ENCODE measurements at regions not wholly inside any gene's neighbourhood (a gene's known extent, or its start where the extent isn't known, plus 50 kb on each side); places are given as distances from the start of the nearest gene placed in this dataset.

- WGBS, 3 donors: 89 to 94% (median 92%) methylated on average over 7 of the region's 7 CpGs
- Histone ChIP-seq H3K4me1 (ENCODE audit: insufficient read depth) (peaks cover 12% of the 10 kb centered on the region), H3K9me3 (no peaks in the 10 kb centered on the region), H3K27ac (no peak overlapping the region), H3K4me3 (no peak overlapping the region), H3K27me3 (no peaks in the 10 kb centered on the region), H3K36me3 (no peaks in the 10 kb centered on the region)
- TF ChIP-seq CTCF (IDR thresholded peaks at IDR 0.05) (no peak), POLR2A (IDR thresholded peaks at IDR 0.05) (no peak), EP300 (IDR thresholded peaks at IDR 0.05) (no peak)
- no peak for DNase-seq
- intact Hi-C loops (cut with DNase I): no loop called here
Measured at GRCh38 chr2:120591572-120591971, 144.1 kb upstream of the GLI2 start.

GRCh38 chr2:120592084-120592483, 143.6 kb upstream of the GLI2 start:
- no peaks in the 10 kb centered on the region for H3K27me3 ChIP-seq
- TF ChIP-seq EP300 (IDR thresholded peaks at IDR 0.05): no peak
- no peak for TF ChIP-seq CTCF (IDR thresholded peaks at IDR 0.05)
- no peak for TF ChIP-seq POLR2A (IDR thresholded peaks at IDR 0.05)
- peaks cover 10% of the 10 kb centered on the region for H3K4me1 ChIP-seq (ENCODE audit: insufficient read depth)
- no peaks in the 10 kb centered on the region for H3K9me3 ChIP-seq
- intact Hi-C loops (cut with DNase I): no loop called here
- H3K27ac ChIP-seq: no peak overlapping the region
- no peaks in the 10 kb centered on the region for H3K36me3 ChIP-seq
- no peak for DNase-seq
- H3K4me3 ChIP-seq: no peak overlapping the region
- 83 to 95% (median 85%) methylated on average over 10 of the region's 10 CpGs for WGBS, 3 donors

- H3K4me3 ChIP-seq: no peak overlapping the region
- intact Hi-C loops (cut with DNase I): no loop called here
- DNase-seq: no peak
- no peaks in the 10 kb centered on the region for H3K9me3 ChIP-seq
- no peak for TF ChIP-seq CTCF (IDR thresholded peaks at IDR 0.05)
- no peak for TF ChIP-seq EP300 (IDR thresholded peaks at IDR 0.05)
- TF ChIP-seq POLR2A (IDR thresholded peaks at IDR 0.05): no peak
- peaks cover 10% of the 10 kb centered on the region for H3K4me1 ChIP-seq (ENCODE audit: insufficient read depth)
- 95 to 97% (median 95%) methylated on average over 9 of the region's 9 CpGs for WGBS, 3 donors
- no peaks in the 10 kb centered on the region for H3K27me3 ChIP-seq
- no peaks in the 10 kb centered on the region for H3K36me3 ChIP-seq
- H3K27ac ChIP-seq: no peak overlapping the region
Measured at GRCh38 chr2:120593921-120594686, 141.6 kb upstream of the GLI2 start.

DNA sequence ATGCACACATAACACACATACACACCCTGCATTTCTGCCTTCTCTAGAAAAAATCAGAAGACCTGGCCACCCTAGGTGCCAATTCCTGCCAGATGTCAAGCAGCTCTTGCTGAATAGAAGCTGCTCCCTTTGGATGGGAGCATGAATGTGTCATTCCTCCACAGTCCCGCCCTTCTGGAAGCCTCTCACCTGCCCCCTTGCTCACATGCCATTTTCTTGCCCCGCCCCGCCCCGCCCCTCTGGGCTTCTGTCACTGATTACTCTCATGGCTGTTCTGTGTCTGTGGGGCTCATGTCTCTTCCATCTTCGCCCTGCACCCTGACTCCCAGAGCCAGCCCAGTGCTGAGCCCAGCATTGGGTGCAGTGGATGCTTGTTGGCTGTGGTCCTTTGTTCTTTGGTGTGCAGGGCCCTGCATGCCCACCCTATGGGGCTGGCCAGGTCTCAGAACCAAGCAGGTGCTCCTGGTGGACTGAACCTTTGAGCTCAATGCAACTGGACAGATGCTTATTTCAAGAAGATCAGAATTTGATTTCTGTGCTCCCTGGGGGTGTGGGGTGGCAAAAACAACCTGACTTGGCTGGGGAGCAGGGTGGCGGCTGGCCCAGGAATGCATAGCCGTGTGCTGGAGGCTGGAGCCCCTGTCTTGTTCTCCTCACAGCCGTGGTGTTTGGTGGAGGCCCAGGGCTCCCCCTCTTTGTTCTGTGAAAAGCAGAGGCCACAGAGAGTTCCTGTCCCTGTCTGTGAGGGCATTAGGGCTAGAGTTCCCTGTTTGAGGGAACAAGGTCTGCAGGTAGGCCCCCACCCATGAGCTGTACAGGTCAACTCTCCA, 140.6 kb upstream of the GLI2 start:
- intact Hi-C loops (cut with DNase I): no loop called here
- H3K4me3 ChIP-seq: no peak overlapping the region
- H3K27me3 ChIP-seq: no peaks in the 10 kb centered on the region
- DNase-seq: no peak
- no peak overlapping the region for H3K27ac ChIP-seq
- WGBS, 3 donors: 90 to 92% (median 91%) methylated on average over 8 of the region's 8 CpGs
- no peaks in the 10 kb centered on the region for H3K9me3 ChIP-seq
- peaks cover 10% of the 10 kb centered on the region for H3K4me1 ChIP-seq (ENCODE audit: insufficient read depth)
- no peak for TF ChIP-seq POLR2A (IDR thresholded peaks at IDR 0.05)
- H3K36me3 ChIP-seq: no peaks in the 10 kb centered on the region

DNA sequence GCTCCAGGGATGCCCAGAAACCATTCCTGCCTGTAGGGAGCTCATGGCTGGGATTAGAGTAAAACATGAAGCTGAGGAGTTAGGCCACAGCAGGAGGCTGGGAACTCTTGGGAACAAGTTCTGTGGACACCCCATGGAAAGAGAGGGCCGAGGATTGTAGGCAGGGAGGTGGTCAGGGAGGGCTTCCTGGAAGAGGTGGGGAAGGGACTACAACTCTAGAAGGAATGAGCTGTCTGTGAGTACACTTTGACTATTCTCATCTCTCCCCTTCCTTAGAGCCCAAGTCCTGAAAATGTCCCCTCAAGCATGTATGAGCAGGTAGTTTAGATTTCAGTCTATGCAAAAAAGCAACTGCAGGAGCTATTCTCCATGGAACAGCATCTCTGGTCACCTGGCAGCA, 139.9 kb upstream of the GLI2 start:
- no peak for DNase-seq
- 89 to 93% (median 92%) methylated on average over 1 of the region's 1 CpG for WGBS, 3 donors

More for the DNA sequence above, 139.9 kb upstream of the GLI2 start:
- no peak overlapping the region for H3K27ac ChIP-seq
- H3K4me1 ChIP-seq (ENCODE audit: insufficient read depth): peaks cover 10% of the 10 kb centered on the region
- TF ChIP-seq CTCF (IDR thresholded peaks at IDR 0.05) (no peak), POLR2A (IDR thresholded peaks at IDR 0.05) (no peak), EP300 (IDR thresholded peaks at IDR 0.05) (no peak)
- H3K9me3 ChIP-seq: no peaks in the 10 kb centered on the region
- intact Hi-C loops (cut with DNase I): no loop called here
- H3K36me3 ChIP-seq: no peaks in the 10 kb centered on the region
- no peak overlapping the region for H3K4me3 ChIP-seq
- no peaks in the 10 kb centered on the region for H3K27me3 ChIP-seq
